ENCODE measurements at regions not wholly inside any gene's neighbourhood (a gene's known extent, or its start where the extent isn't known, plus 50 kb on each side); places are given as distances from the start of the nearest gene placed in this dataset.

DNA sequence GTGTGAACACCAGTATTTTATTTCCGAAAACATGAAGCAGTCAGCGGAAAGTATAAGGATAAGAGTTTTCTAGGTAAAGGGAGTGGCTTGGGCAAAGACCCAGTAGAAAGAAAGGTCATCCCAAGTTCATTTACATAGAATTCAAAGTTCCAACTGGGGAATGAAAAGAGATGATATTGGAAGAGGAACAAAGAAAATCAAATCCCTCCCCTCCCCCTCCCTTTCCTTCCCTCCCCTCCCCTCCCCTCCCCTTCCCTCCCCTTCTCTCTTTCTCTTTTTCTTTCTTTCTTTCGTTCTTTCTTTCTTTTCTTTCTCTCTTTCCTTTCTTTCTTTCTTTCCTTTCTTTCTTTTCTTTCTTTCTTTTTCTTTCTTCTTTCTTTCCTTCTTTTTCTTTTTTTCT is 675.7 kb upstream of the NRXN1 start:
- TF ChIP-seq, protein P1, sequence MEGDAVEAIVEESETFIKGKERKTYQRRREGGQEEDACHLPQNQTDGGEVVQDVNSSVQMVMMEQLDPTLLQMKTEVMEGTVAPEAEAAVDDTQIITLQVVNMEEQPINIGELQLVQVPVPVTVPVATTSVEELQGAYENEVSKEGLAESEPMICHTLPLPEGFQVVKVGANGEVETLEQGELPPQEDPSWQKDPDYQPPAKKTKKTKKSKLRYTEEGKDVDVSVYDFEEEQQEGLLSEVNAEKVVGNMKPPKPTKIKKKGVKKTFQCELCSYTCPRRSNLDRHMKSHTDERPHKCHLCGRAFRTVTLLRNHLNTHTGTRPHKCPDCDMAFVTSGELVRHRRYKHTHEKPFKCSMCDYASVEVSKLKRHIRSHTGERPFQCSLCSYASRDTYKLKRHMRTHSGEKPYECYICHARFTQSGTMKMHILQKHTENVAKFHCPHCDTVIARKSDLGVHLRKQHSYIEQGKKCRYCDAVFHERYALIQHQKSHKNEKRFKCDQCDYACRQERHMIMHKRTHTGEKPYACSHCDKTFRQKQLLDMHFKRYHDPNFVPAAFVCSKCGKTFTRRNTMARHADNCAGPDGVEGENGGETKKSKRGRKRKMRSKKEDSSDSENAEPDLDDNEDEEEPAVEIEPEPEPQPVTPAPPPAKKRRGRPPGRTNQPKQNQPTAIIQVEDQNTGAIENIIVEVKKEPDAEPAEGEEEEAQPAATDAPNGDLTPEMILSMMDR (IDR thresholded peaks at IDR 0.05): no peak
- no peak for TF ChIP-seq POLR2A (IDR thresholded peaks at IDR 0.05)
- TF ChIP-seq EP300 (IDR thresholded peaks at IDR 0.05): no peak
- TF ChIP-seq POLR2AphosphoS5 (IDR thresholded peaks at IDR 0.05): no peak
